IPS-15b (cell line): ENCODE measurements at regions not wholly inside any gene's neighbourhood (a gene's known extent, or its start where the extent isn't known, plus 50 kb on each side); places are given as distances from the start of the nearest gene placed in this dataset.

ENCODE experiments used
- H3K27me3 ChIP-seq: one replicate; pipeline ENCODE4 v1.6.1; 2013; ENCODE audit warnings: low read length; ENCODE audit not compliant: control insufficient read depth, insufficient read depth
- H3K36me3 ChIP-seq: one replicate; pipeline ENCODE4 v1.6.1; 2013; ENCODE audit warnings: low read length; ENCODE audit not compliant: control insufficient read depth, insufficient read depth
- H3K4me1 ChIP-seq: one replicate; pipeline ENCODE4 v1.6.1; 2013; ENCODE audit warnings: mild to moderate bottlenecking, low read length; ENCODE audit not compliant: control insufficient read depth, insufficient read depth
- H3K4me3 ChIP-seq: one replicate; pipeline ENCODE4 v1.5.1; 2013; ENCODE audit warnings: low read depth, low read length
- H3K9ac ChIP-seq: one replicate; pipeline ENCODE4 v1.6.1; 2013; ENCODE audit warnings: low read depth, mild to moderate bottlenecking, low read length
- H3K9me3 ChIP-seq: one replicate; pipeline ENCODE4 v1.6.1; 2013; ENCODE audit warnings: mild to moderate bottlenecking, low read length; ENCODE audit not compliant: control insufficient read depth, insufficient read depth

DNA sequence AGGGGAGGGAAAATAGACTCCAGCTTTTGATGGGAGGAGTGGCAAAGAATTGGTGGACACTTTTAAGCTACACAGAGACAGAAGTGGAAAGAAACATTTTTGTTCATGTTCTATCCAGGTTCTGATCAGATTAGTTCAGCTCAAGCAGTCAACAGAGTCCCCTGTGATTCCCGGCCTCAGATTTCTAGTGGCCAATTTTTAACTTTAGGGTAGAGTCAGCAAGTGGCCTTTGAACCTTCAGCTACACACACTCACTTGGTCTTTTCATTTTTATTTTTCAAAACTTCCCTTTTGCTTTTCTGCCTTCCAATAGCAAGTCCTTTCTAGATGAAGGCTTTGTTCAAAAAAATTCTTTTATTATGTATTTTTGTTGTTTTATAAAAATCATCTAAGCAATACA is 169.2 kb upstream of the RPS6KA3 start:
- Histone ChIP-seq H3K27me3 (no peaks in the 10 kb centered on the region), H3K4me1 (no peaks in the 10 kb centered on the region), H3K9ac (no peak overlapping the region), H3K4me3 (no peak overlapping the region), H3K36me3 (no peaks in the 10 kb centered on the region), H3K9me3 (no peaks in the 10 kb centered on the region)

DNA sequence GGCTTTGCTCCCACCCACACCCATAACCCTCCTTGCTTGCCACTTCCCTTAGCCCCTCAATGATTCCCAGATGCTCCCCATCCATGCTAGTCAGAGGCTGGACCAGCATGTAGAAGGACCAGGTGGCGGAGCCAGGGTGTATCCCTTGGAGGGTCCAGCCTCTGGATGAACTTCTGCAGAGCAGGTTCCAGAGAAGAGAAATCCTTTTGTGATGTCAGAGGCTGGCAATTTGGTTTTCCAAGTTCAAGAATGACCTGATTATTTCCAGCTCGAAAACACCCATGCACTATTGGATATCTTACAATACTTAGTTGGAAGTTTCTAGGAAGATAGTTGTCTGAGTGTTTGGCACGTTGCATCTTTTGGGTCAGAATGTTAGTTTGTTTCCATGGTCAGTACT is 168.3 kb upstream of the RPS6KA3 start:
- no peaks in the 10 kb centered on the region for H3K27me3 ChIP-seq
- no peaks in the 10 kb centered on the region for H3K4me1 ChIP-seq
- no peak overlapping the region for H3K9ac ChIP-seq
- H3K9me3 ChIP-seq: no peaks in the 10 kb centered on the region
- no peaks in the 10 kb centered on the region for H3K36me3 ChIP-seq
- H3K4me3 ChIP-seq: no peak overlapping the region

DNA sequence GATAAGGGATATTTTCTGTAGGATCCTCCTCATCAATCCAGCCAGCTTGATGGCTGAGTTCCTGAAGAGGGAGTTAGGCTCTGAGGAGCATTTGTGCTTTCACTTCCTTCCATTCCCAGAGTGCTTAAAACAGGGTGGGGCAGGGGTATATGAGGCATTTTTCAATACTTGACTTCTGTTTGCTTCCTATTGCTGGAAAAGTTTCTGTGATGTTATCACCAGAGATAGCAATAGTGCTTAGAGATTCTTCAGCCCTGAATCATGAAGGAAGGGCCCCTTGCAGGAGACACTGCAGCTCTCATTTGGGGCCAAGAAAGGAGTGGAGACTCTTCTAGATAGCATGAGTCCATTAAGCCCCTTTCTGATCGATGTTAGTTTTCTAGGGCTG is 166.7 kb upstream of the RPS6KA3 start:
- H3K4me3 ChIP-seq: no peak overlapping the region
- no peaks in the 10 kb centered on the region for H3K9me3 ChIP-seq
- no peaks in the 10 kb centered on the region for H3K36me3 ChIP-seq
- no peaks in the 10 kb centered on the region for H3K27me3 ChIP-seq
- no peak overlapping the region for H3K9ac ChIP-seq
- no peaks in the 10 kb centered on the region for H3K4me1 ChIP-seq

DNA sequence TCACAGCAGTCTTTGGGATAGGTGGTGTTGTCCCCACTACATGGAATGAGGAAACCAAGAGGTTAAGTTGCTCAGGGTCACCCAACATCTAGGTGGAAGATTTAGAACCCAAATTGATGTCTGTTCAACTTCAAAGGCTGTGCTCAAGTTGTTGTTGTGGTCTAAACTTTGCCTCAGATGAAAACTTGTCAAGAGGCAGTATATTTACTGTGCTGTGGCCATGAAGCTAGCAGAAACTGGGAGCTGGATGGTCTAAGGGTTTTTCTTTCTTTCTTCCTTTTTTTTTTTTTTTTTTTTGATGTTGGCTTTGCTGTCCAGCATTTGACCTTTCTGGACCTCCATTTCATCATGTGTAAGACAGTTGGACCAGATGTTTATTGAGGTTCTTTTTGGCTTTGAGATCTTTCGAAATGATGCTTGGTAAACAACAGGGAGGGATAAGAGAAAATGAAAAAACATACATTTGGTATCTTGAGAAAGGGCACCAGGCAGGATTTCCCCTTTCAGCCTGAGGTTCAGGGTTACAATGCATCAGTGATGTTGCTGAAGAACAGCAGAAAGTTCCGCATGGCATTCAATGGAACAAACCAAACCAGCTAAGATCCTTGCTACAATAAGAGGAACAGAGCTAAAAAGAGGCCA is 166.2 kb upstream of the RPS6KA3 start:
- H3K9me3 ChIP-seq: no peaks in the 10 kb centered on the region
- no peaks in the 10 kb centered on the region for H3K36me3 ChIP-seq
- no peak overlapping the region for H3K9ac ChIP-seq
- H3K27me3 ChIP-seq: no peaks in the 10 kb centered on the region
- no peak overlapping the region for H3K4me3 ChIP-seq
- H3K4me1 ChIP-seq: no peaks in the 10 kb centered on the region

DNA sequence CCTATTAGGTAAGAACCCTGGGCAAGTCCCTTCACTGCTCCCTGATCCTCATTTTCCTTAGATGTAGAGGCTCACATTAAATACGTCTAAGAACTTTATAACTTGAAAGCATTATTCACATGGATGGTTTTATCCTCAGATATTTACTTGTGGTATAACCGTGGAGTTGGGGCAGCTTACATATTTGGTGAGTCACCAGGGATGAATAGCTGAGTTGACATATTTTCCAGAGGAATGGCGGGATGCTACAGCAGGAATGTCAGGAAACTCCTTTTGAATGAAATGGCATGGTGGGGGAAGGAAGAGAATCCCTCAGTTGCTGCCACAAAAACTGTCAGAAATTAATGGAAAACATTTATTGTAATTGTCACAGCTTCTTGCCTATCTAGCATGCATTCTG is 165.3 kb upstream of the RPS6KA3 start:
- Histone ChIP-seq H3K27me3 (no peaks in the 10 kb centered on the region), H3K36me3 (no peaks in the 10 kb centered on the region), H3K9me3 (no peaks in the 10 kb centered on the region), H3K4me3 (no peak overlapping the region), H3K9ac (no peak overlapping the region), H3K4me1 (no peaks in the 10 kb centered on the region)

DNA sequence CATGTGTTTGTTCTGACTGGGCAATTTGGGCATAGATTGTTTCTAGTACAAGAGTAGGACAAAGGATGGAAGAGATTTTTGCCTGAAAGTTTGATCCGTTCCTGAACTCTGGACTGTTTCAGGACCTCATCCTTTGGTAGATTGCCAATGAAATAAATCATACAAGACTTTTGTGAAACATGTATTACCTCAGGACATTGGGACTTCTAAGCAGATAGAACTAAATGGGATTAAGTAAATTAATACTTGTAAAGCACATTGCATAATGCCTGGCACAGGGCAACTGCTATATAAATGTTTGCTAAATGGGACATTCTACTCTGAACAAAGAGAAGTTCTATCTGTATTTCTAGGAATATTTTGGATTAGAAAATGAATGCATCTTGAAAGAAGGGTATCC is 164.8 kb upstream of the RPS6KA3 start:
- Histone ChIP-seq H3K4me1 (no peaks in the 10 kb centered on the region), H3K9ac (no peak overlapping the region), H3K4me3 (no peak overlapping the region), H3K27me3 (no peaks in the 10 kb centered on the region), H3K36me3 (no peaks in the 10 kb centered on the region), H3K9me3 (no peaks in the 10 kb centered on the region)

DNA sequence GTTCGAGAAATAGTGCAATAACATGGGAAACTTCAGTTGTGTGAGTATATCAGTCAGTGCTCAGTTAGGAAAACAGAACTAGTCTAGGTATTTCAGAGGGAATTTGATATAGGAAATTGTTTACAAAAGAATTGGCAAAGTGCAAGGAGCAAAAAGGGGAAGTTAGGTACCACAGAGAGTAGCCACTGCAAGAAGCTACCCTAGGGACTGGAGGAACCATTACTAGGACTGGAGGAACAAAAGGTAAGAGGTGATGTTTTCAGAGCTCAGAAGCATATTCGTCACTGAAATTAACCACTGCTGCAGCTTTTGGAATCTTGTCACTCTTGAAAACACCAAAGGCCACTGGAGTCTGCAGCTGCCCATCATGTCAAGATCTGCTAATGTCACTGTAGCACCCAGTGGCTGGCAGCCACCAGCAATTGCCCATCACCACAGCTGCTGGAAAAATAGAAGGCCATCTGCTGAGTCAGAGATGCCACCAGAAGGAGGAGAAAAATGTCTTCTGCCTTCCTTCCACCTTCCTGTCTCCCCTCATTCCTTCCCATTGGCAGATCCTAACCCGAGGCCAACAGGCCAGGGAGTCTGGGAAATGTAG is 160.6 kb upstream of the RPS6KA3 start:
- H3K4me1 ChIP-seq: no peaks in the 10 kb centered on the region
- H3K9ac ChIP-seq: no peak overlapping the region
- no peaks in the 10 kb centered on the region for H3K27me3 ChIP-seq
- H3K9me3 ChIP-seq: no peaks in the 10 kb centered on the region
- no peak overlapping the region for H3K4me3 ChIP-seq
- no peaks in the 10 kb centered on the region for H3K36me3 ChIP-seq

DNA sequence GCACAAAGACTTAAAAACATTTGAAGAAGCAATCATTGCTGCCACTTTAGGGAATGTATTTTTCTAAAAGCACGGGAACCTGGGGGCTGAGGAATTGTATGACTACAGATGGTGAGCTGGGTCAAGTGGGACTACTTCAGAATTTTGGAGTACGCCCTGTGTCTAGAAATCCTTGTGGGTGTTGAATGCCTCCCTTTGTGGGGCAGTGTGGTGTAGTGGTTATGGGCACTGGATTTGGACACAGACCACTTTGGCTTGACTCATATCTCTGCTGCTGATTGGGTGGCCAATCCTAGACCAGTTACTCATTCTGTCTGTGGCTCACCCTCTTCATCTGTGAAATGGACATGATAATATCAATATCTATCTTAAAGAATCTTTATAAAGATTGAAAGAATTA is 155.0 kb upstream of the RPS6KA3 start:
- H3K27me3 ChIP-seq: no peaks in the 10 kb centered on the region
- H3K9ac ChIP-seq: no peak overlapping the region
- H3K4me3 ChIP-seq: no peak overlapping the region
- H3K9me3 ChIP-seq: no peaks in the 10 kb centered on the region
- no peaks in the 10 kb centered on the region for H3K4me1 ChIP-seq
- H3K36me3 ChIP-seq: no peaks in the 10 kb centered on the region

DNA sequence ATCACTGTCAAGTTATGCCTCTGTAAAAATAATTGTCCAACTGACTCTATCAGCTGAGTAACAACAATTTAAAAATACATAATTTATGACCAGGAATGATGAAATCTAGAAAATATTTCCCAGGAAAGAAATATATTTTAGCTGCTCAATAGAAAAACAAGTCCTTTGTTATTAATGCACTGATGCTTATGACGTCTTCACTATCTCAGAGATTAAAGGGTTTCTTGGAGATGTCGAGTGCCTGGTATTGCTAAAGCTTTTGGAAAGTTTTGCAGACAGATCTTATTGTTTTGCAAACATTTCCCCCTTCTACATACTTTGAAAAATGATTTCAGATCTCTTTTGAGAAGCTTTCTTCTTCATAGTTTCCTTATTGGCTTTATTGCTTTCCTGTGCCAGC is 154.6 kb upstream of the RPS6KA3 start:
- Histone ChIP-seq H3K9me3 (no peaks in the 10 kb centered on the region), H3K36me3 (no peaks in the 10 kb centered on the region), H3K9ac (no peak overlapping the region), H3K4me1 (no peaks in the 10 kb centered on the region), H3K27me3 (no peaks in the 10 kb centered on the region), H3K4me3 (no peak overlapping the region)

DNA sequence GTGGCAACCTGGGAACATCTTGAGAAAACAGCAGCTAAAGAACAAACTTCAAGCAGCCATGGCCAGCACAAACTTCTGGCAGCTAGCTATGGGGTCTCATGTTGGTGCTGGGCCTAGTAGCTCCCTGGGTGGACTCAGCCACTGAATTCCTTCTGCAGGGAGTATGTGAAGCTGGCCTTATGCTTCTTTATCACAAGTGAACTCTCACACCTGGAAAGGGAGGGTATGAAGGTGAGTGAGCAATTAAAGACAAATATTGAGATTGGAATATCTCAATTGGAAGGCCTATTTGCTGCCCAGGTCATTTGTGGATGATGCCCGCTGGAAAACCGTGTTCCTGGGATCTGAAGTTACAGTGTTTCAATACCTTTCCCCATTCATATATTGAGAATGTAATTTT is 153.3 kb upstream of the RPS6KA3 start:
- Histone ChIP-seq H3K9ac (no peak overlapping the region), H3K9me3 (no peaks in the 10 kb centered on the region), H3K4me3 (no peak overlapping the region), H3K4me1 (no peaks in the 10 kb centered on the region), H3K27me3 (no peaks in the 10 kb centered on the region), H3K36me3 (no peaks in the 10 kb centered on the region)

DNA sequence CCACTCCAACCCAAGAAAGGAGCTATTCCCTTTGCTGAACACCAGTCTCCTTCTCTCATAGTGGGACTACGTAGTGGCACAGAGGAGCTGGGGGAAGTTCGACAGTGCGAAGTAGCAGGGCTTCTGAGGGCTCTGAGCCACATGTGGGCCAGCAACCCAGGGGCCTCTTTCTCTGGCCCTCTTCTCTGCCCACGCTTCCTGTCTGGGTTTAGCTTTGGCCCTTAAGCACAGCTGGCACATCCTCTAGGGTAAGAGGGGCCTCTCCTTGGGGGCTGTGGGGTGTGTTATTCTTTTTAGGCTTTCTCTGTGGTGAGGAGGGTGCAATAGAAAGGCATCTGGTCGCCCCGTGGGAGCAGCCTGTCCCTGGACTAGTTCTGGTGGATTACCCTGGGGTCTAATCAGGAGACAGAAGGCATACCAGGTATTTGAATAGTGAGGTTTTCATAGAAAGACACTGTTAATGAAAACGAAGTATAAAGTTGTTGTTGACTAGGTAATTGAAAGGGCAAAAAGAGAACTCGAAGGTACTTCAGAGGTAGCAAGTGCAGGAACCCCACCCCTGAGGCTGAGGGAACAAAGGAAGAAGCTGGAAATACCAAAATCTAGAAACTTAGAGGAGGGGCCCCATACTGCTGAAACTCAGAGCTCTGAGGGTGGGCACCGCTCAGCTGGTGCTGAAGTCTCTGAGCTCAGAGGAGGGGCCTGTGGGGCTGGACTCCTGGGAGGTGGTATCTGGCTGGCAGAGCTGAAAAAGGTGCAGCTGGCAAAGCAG is 151.9 kb upstream of the RPS6KA3 start:
- H3K36me3 ChIP-seq: no peaks in the 10 kb centered on the region
- no peak overlapping the region for H3K9ac ChIP-seq
- H3K27me3 ChIP-seq: no peaks in the 10 kb centered on the region

More for the DNA sequence above, 151.9 kb upstream of the RPS6KA3 start:
- no peak overlapping the region for H3K4me3 ChIP-seq
- H3K4me1 ChIP-seq: no peaks in the 10 kb centered on the region
- no peaks in the 10 kb centered on the region for H3K9me3 ChIP-seq
